ENCODE measurements at regions not wholly inside any gene's neighbourhood (a gene's known extent, or its start where the extent isn't known, plus 50 kb on each side); places are given as distances from the start of the nearest gene placed in this dataset.
"Not testable (repeated sequence)": the region's sequence is repeated elsewhere in the genome, so short reads cannot be mapped to it uniquely, and the experiment has no call there.

DNA sequence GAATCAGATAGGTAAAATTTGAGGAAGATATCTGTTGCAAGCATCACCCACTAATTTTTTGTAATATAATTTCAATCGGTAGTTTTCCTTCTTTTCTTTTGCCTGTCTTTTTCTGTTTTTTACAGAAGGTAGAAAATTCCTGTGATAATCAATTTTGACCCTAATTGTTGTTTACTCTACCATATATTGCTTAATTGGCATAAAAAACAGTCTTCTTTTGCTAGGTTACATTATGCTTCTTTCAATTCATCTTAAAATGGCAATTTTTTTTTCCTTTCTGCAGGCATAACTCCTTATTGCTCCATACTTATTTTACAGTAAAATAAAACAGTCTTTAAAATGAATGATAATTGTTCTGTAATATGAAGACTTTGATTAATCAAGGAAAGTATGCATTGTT is 286.2 kb upstream of the LRP1B start:
- TF ChIP-seq, protein P1, sequence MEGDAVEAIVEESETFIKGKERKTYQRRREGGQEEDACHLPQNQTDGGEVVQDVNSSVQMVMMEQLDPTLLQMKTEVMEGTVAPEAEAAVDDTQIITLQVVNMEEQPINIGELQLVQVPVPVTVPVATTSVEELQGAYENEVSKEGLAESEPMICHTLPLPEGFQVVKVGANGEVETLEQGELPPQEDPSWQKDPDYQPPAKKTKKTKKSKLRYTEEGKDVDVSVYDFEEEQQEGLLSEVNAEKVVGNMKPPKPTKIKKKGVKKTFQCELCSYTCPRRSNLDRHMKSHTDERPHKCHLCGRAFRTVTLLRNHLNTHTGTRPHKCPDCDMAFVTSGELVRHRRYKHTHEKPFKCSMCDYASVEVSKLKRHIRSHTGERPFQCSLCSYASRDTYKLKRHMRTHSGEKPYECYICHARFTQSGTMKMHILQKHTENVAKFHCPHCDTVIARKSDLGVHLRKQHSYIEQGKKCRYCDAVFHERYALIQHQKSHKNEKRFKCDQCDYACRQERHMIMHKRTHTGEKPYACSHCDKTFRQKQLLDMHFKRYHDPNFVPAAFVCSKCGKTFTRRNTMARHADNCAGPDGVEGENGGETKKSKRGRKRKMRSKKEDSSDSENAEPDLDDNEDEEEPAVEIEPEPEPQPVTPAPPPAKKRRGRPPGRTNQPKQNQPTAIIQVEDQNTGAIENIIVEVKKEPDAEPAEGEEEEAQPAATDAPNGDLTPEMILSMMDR (IDR thresholded peaks at IDR 0.05; ENCODE audit: unreplicated experiment): no peak
- Mint-ChIP-seq H3K27me3 (ENCODE audit: unreplicated experiment) (no peaks in the 10 kb centered on the region), H3K27ac (ENCODE audit: unreplicated experiment) (no peak overlapping the region), H3K4me3 (ENCODE audit: unreplicated experiment) (no peak overlapping the region), H3K36me3 (ENCODE audit: low read depth, unreplicated experiment) (no peaks in the 10 kb centered on the region), H3K9me3 (ENCODE audit: unreplicated experiment) (no peaks in the 10 kb centered on the region), H3K4me1 (ENCODE audit: unreplicated experiment) (no peaks in the 10 kb centered on the region)
- DNase-seq (ENCODE audit: low spot score): no peak

- H3K4me1 Mint-ChIP-seq (ENCODE audit: unreplicated experiment): no peaks in the 10 kb centered on the region
- no peaks in the 10 kb centered on the region for H3K27me3 Mint-ChIP-seq (ENCODE audit: unreplicated experiment)
- H3K4me3 Mint-ChIP-seq (ENCODE audit: unreplicated experiment): no peak overlapping the region
- no peak overlapping the region for H3K27ac Mint-ChIP-seq (ENCODE audit: unreplicated experiment)
- H3K9me3 Mint-ChIP-seq (ENCODE audit: unreplicated experiment): no peaks in the 10 kb centered on the region
- DNase-seq (ENCODE audit: low spot score): no peak
- no peaks in the 10 kb centered on the region for H3K36me3 Mint-ChIP-seq (ENCODE audit: low read depth, unreplicated experiment)
- TF ChIP-seq, protein P1 (IDR thresholded peaks at IDR 0.05; ENCODE audit: unreplicated experiment): no peak
Observed at GRCh38 chr2:142415461-142415860, 284.6 kb upstream of the LRP1B start.

GRCh38 chr2:142398212-142398611 is 267.4 kb upstream of the LRP1B start:
- Mint-ChIP-seq H3K4me1 (ENCODE audit: unreplicated experiment) (no peaks in the 10 kb centered on the region), H3K27me3 (ENCODE audit: unreplicated experiment) (peaks cover 2% of the 10 kb centered on the region), H3K36me3 (ENCODE audit: low read depth, unreplicated experiment) (peaks cover 10% of the 10 kb centered on the region), H3K4me3 (ENCODE audit: unreplicated experiment) (no peak overlapping the region), H3K9me3 (ENCODE audit: unreplicated experiment) (peaks cover 9% of the 10 kb centered on the region), H3K27ac (ENCODE audit: unreplicated experiment) (no peak overlapping the region)
- TF ChIP-seq, protein P1 (IDR thresholded peaks at IDR 0.05; ENCODE audit: unreplicated experiment): no peak
- no peak for DNase-seq (ENCODE audit: low spot score)

DNA sequence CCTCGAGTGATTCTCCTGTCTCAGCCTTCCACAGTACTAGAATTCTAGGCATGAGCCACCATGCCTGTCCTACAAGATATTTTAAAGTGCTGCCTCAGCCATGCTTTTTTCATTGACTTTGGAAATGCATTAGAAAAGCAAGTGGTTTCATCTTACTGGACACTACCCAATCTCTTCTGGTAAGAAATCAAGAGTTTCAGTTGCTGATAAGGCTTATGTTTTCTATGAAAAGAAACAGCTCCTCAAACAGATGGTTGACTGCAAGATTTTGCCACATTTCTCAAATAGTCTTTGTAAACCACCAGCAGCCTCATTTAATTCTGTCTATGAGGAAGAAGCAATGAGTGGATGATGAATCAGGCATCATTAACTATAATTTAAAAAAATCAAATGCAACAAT is 264.5 kb upstream of the LRP1B start:
- H3K36me3 Mint-ChIP-seq (ENCODE audit: low read depth, unreplicated experiment): peaks cover 10% of the 10 kb centered on the region

GRCh38 chr2:142380372-142380771 is 249.6 kb upstream of the LRP1B start:
- Mint-ChIP-seq H3K27ac (ENCODE audit: unreplicated experiment) (no peak overlapping the region), H3K4me3 (ENCODE audit: unreplicated experiment) (no peak overlapping the region), H3K27me3 (ENCODE audit: unreplicated experiment) (no peaks in the 10 kb centered on the region), H3K4me1 (ENCODE audit: unreplicated experiment) (peaks cover 3% of the 10 kb centered on the region), H3K9me3 (ENCODE audit: unreplicated experiment) (no peaks in the 10 kb centered on the region), H3K36me3 (ENCODE audit: low read depth, unreplicated experiment) (no peaks in the 10 kb centered on the region)
- TF ChIP-seq, protein P1 (IDR thresholded peaks at IDR 0.05; ENCODE audit: unreplicated experiment): no peak
- no peak for DNase-seq (ENCODE audit: low spot score)

More for the DNA sequence above, 264.5 kb upstream of the LRP1B start:
- Mint-ChIP-seq H3K9me3 (ENCODE audit: unreplicated experiment) (peaks cover 9% of the 10 kb centered on the region), H3K4me3 (ENCODE audit: unreplicated experiment) (no peak overlapping the region), H3K27ac (ENCODE audit: unreplicated experiment) (no peak overlapping the region), H3K27me3 (ENCODE audit: unreplicated experiment) (peaks cover 2% of the 10 kb centered on the region), H3K4me1 (ENCODE audit: unreplicated experiment) (no peaks in the 10 kb centered on the region)
- DNase-seq (ENCODE audit: low spot score): no peak
- TF ChIP-seq, protein P1 (IDR thresholded peaks at IDR 0.05; ENCODE audit: unreplicated experiment): no peak

GRCh38 chr2:142362069-142362468 is 231.3 kb upstream of the LRP1B start:
- not testable (repeated sequence) for H3K27ac Mint-ChIP-seq (ENCODE audit: unreplicated experiment); H3K4me3 Mint-ChIP-seq (ENCODE audit: unreplicated experiment); H3K9me3 Mint-ChIP-seq (ENCODE audit: unreplicated experiment); DNase-seq (ENCODE audit: low spot score); H3K36me3 Mint-ChIP-seq (ENCODE audit: low read depth, unreplicated experiment); H3K4me1 Mint-ChIP-seq (ENCODE audit: unreplicated experiment); H3K27me3 Mint-ChIP-seq (ENCODE audit: unreplicated experiment)

Data from endothelial cell (in vitro differentiated cells).